ENCODE measurements at regions not wholly inside any gene's neighbourhood (a gene's known extent, or its start where the extent isn't known, plus 50 kb on each side); places are given as distances from the start of the nearest gene placed in this dataset.

GRCh38 chr5:128645581-128645980, 107.5 kb upstream of the FBN2 start:
- Histone ChIP-seq H3K9ac (ENCODE audit: control insufficient read depth, extremely low read depth, insufficient read depth, low read length) (no peak overlapping the region), H3K4me3 (ENCODE audit: control insufficient read depth in 2 of 3, extremely low read depth in 1 of 3, insufficient read depth in 2 of 3, low read depth in 1 of 3, low read length in 3 of 3) (no peak overlapping the region), H3K27ac (ENCODE audit: control insufficient read depth, insufficient read depth, low read length) (no peak overlapping the region), H2AFZ (ENCODE audit: control insufficient read depth, low read length) (no peak overlapping the region), H3K79me2 (ENCODE audit: control insufficient read depth, insufficient read depth, low read length) (no peaks in the 10 kb centered on the region), H3K27me3 (ENCODE audit: control insufficient read depth, extremely low read depth, insufficient read depth, low read length) (no peaks in the 10 kb centered on the region), H3K36me3 (ENCODE audit: control insufficient read depth in 2 of 2, extremely low read depth in 1 of 2, insufficient read depth in 2 of 2, low read length in 2 of 2) (no peaks in the 10 kb centered on the region), H3K9me1 (ENCODE audit: control insufficient read depth, extremely low read depth, insufficient read depth, low read length) (no peaks in the 10 kb centered on the region), H3K4me1 (ENCODE audit: control insufficient read depth, extremely low read depth, insufficient read depth, low read length) (no peaks in the 10 kb centered on the region), H4K20me1 (ENCODE audit: control insufficient read depth, extremely low read depth, insufficient read depth, low read length) (no peaks in the 10 kb centered on the region), H3K9me3 (ENCODE audit: control insufficient read depth, low read depth, low read length) (no peaks in the 10 kb centered on the region), H3K4me2 (ENCODE audit: control insufficient read depth, extremely low read depth, insufficient read depth, low read depth, low read length) (no peak overlapping the region)
- FAIRE-seq: no peak
- dilution Hi-C loops (cut with MboI; ENCODE audit: extremely low pct_ligation_motif_present, low sequenced_read_pairs): no loop called here
- DNase-seq (ENCODE audit: low read depth, low spot score): no peak
- TF ChIP-seq EZH2 (IDR thresholded peaks at IDR 0.05; ENCODE audit: low read length) (no peak), CTCF (optimal IDR thresholded peaks at IDR 0.05 in 1 of 3, IDR thresholded peaks at IDR 0.05 in 1 of 3, conservative IDR thresholded peaks at IDR 0.05 in 1 of 3; ENCODE audit: extremely low read depth in 1 of 3, insufficient read depth in 2 of 3, low read length in 3 of 3) (no peak)

GRCh38 chr5:128646176-128646575, 108.1 kb upstream of the FBN2 start:
- H3K79me2 ChIP-seq (ENCODE audit: control insufficient read depth, insufficient read depth, low read length): no peaks in the 10 kb centered on the region
- no peaks in the 10 kb centered on the region for H3K9me3 ChIP-seq (ENCODE audit: control insufficient read depth, low read depth, low read length)
- no peaks in the 10 kb centered on the region for H3K9me1 ChIP-seq (ENCODE audit: control insufficient read depth, extremely low read depth, insufficient read depth, low read length)
- no peaks in the 10 kb centered on the region for H3K4me1 ChIP-seq (ENCODE audit: control insufficient read depth, extremely low read depth, insufficient read depth, low read length)
- no peaks in the 10 kb centered on the region for H3K36me3 ChIP-seq (ENCODE audit: control insufficient read depth in 2 of 2, extremely low read depth in 1 of 2, insufficient read depth in 2 of 2, low read length in 2 of 2)
- dilution Hi-C loops (cut with MboI; ENCODE audit: extremely low pct_ligation_motif_present, low sequenced_read_pairs): no loop called here
- H3K27ac ChIP-seq (ENCODE audit: control insufficient read depth, insufficient read depth, low read length): no peak overlapping the region
- H3K4me3 ChIP-seq (ENCODE audit: control insufficient read depth in 2 of 3, extremely low read depth in 1 of 3, insufficient read depth in 2 of 3, low read depth in 1 of 3, low read length in 3 of 3): no peak overlapping the region
- DNase-seq (ENCODE audit: low read depth, low spot score): no peak
- no peak for TF ChIP-seq EZH2 (IDR thresholded peaks at IDR 0.05; ENCODE audit: low read length)
- TF ChIP-seq CTCF (optimal IDR thresholded peaks at IDR 0.05 in 1 of 3, IDR thresholded peaks at IDR 0.05 in 1 of 3, conservative IDR thresholded peaks at IDR 0.05 in 1 of 3; ENCODE audit: extremely low read depth in 1 of 3, insufficient read depth in 2 of 3, low read length in 3 of 3): no peak
- no peaks in the 10 kb centered on the region for H3K27me3 ChIP-seq (ENCODE audit: control insufficient read depth, extremely low read depth, insufficient read depth, low read length)
- no peak overlapping the region for H3K4me2 ChIP-seq (ENCODE audit: control insufficient read depth, extremely low read depth, insufficient read depth, low read depth, low read length)
- H3K9ac ChIP-seq (ENCODE audit: control insufficient read depth, extremely low read depth, insufficient read depth, low read length): no peak overlapping the region
- no peaks in the 10 kb centered on the region for H4K20me1 ChIP-seq (ENCODE audit: control insufficient read depth, extremely low read depth, insufficient read depth, low read length)
- no peak overlapping the region for H2AFZ ChIP-seq (ENCODE audit: control insufficient read depth, low read length)
- no peak for FAIRE-seq
